ENCODE measurements at regions not wholly inside any gene's neighbourhood (a gene's known extent, or its start where the extent isn't known, plus 50 kb on each side); places are given as distances from the start of the nearest gene placed in this dataset.
"Not testable (repeated sequence)": the region's sequence is repeated elsewhere in the genome, so short reads cannot be mapped to it uniquely, and the experiment has no call there.

GRCh38 chr13:50543782-50544181 lies 299.7 kb downstream of the DLEU7 start:
- peak overlapping the region; percentile 57 for H3K4me3 ChIP-seq
- H2AFZ ChIP-seq = peak overlapping the region; percentile 66
- peak overlapping the region; percentile 85 for H3K4me2 ChIP-seq (ENCODE audit: unreplicated experiment)
- H3K36me3 ChIP-seq (ENCODE audit: low read depth) = no peaks in the 10 kb centered on the region
- in situ Hi-C loops (cut with MboI) = loop anchor here (25.0 kb wide), 3 partner anchors 456 to 556 kb away; partner anchors contain the start of gene TRIM13
- peaks cover 6% of the 10 kb centered on the region for H3F3A ChIP-seq (ENCODE audit: insufficient read depth)
- no peaks in the 10 kb centered on the region for H3K9me2 ChIP-seq (ENCODE audit: insufficient read depth)
- H3K9me3 ChIP-seq (ENCODE audit: low read depth) = no peaks in the 10 kb centered on the region
- no peaks in the 10 kb centered on the region for H3K79me2 ChIP-seq (ENCODE audit: insufficient read depth)
- H3K27me3 ChIP-seq (replicated peaks; ENCODE audit: insufficient read depth) = no peaks in the 10 kb centered on the region
- H3K9ac ChIP-seq = peak overlapping the region; percentile 36
- DNase-seq = peak; percentile 84
- H4K20me1 ChIP-seq (ENCODE audit: insufficient read depth) = no peaks in the 10 kb centered on the region
- H3K27ac ChIP-seq = 0 out of 2 replicates have a peak overlapping the region, but pooled peaks have one; percentile 3
- no peak for TF ChIP-seq EZH2 (IDR thresholded peaks at IDR 0.05; ENCODE audit: insufficient read depth, poor library complexity, severe bottlenecking)
- no peak for TF ChIP-seq EZH2phosphoT487 (IDR thresholded peaks at IDR 0.05; ENCODE audit: insufficient read depth, low read depth)
- peaks cover 15% of the 10 kb centered on the region for H3K4me1 ChIP-seq (ENCODE audit: insufficient read depth)
- WGBS, 2 experiments (ENCODE audit: low coverage in 1 of 2, low lambda C conversion rate in 2 of 2, missing lambda C conversion rate in 2 of 2) = 7 to 8% methylated on average over 6 of the region's 6 CpGs

- Histone ChIP-seq H3K79me2 (ENCODE audit: insufficient read depth) (no peaks in the 10 kb centered on the region), H3K4me1 (ENCODE audit: insufficient read depth) (peaks cover 15% of the 10 kb centered on the region), H3K4me2 (ENCODE audit: unreplicated experiment) (peak overlapping the region; percentile 85), H3K36me3 (ENCODE audit: low read depth) (no peaks in the 10 kb centered on the region), H4K20me1 (ENCODE audit: insufficient read depth) (no peaks in the 10 kb centered on the region), H3K9ac (no peak overlapping the region), H3K9me2 (ENCODE audit: insufficient read depth) (no peaks in the 10 kb centered on the region), H3K27ac (no peak overlapping the region), H2AFZ (peak overlapping the region; percentile 66), H3K9me3 (ENCODE audit: low read depth) (no peaks in the 10 kb centered on the region), H3K4me3 (peak overlapping the region; percentile 57; the same call in 1 of the 2 replicates), H3F3A (ENCODE audit: insufficient read depth) (peaks cover 6% of the 10 kb centered on the region), H3K27me3 (replicated peaks; ENCODE audit: insufficient read depth) (no peaks in the 10 kb centered on the region)
- TF ChIP-seq EZH2phosphoT487 (IDR thresholded peaks at IDR 0.05; ENCODE audit: insufficient read depth, low read depth) (no peak), EZH2 (IDR thresholded peaks at IDR 0.05; ENCODE audit: insufficient read depth, poor library complexity, severe bottlenecking) (no peak)
- in situ Hi-C loops (cut with MboI) = loop anchor here (25.0 kb wide), 3 partner anchors 457 to 557 kb away; partner anchors contain the start of gene TRIM13
- 61 to 62% methylated on average over 3 of the region's 3 CpGs for WGBS, 2 experiments (ENCODE audit: low coverage in 1 of 2, low lambda C conversion rate in 2 of 2, missing lambda C conversion rate in 2 of 2)
- DNase-seq = no peak
These were observed 299.3 kb downstream of the DLEU7 start for GRCh38 chr13:50544211-50544610.

DNA sequence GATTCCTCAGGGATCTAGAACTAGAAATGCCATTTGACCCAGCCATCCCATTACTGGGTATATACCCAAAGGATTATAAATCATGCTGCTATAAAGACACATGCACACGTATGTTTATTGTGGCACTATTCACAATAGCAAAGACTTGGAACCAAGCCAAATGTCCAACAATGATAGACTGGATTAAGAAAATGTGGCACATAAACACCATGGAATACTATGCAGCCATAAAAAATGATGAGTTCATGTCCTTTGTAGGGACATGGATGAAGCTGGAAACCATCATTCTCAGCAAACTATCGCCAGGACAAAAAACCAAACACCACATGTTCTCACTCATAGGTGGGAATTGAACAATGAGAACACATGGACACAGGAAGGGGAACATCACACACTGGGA lies 296.3 kb downstream of the DLEU7 start:
- not testable (repeated sequence) for H3K27ac ChIP-seq; DNase-seq; H3K4me3 ChIP-seq; H3K9me2 ChIP-seq (ENCODE audit: insufficient read depth); H4K20me1 ChIP-seq (ENCODE audit: insufficient read depth); H3K79me2 ChIP-seq (ENCODE audit: insufficient read depth); H2AFZ ChIP-seq; H3K4me2 ChIP-seq (ENCODE audit: unreplicated experiment); H3F3A ChIP-seq (ENCODE audit: insufficient read depth); H3K9ac ChIP-seq; H3K9me3 ChIP-seq (ENCODE audit: low read depth); H3K36me3 ChIP-seq (ENCODE audit: low read depth); H3K27me3 ChIP-seq (replicated peaks; ENCODE audit: insufficient read depth)
- H3K4me1 ChIP-seq (ENCODE audit: insufficient read depth) = peaks cover 15% of the 10 kb centered on the region
- in situ Hi-C loops (cut with MboI) = loop anchor here (25.0 kb wide), 3 partner anchors 460 to 560 kb away; partner anchors contain the start of gene TRIM13
- 74 to 86% methylated on average over 1 to 2 of the region's 2 CpGs for WGBS, 2 experiments (ENCODE audit: low coverage in 1 of 2, low lambda C conversion rate in 2 of 2, missing lambda C conversion rate in 2 of 2)

- Histone ChIP-seq H3K4me1 (ENCODE audit: insufficient read depth) (peaks cover 12% of the 10 kb centered on the region), H3K4me3 (no peak overlapping the region), H3K9me2 (ENCODE audit: insufficient read depth) (no peaks in the 10 kb centered on the region), H3K9me3 (ENCODE audit: low read depth) (no peaks in the 10 kb centered on the region), H3K27me3 (replicated peaks; ENCODE audit: insufficient read depth) (no peaks in the 10 kb centered on the region), H3K79me2 (ENCODE audit: insufficient read depth) (no peaks in the 10 kb centered on the region), H3K27ac (no peak overlapping the region), H2AFZ (no peak overlapping the region), H3K9ac (no peak overlapping the region), H4K20me1 (ENCODE audit: insufficient read depth) (no peaks in the 10 kb centered on the region), H3K4me2 (ENCODE audit: unreplicated experiment) (no peak overlapping the region), H3K36me3 (ENCODE audit: low read depth) (no peaks in the 10 kb centered on the region), H3F3A (ENCODE audit: insufficient read depth) (peaks cover 5% of the 10 kb centered on the region)
- DNase-seq = no peak
- no peak for TF ChIP-seq EZH2 (IDR thresholded peaks at IDR 0.05; ENCODE audit: insufficient read depth, poor library complexity, severe bottlenecking)
- in situ Hi-C loops (cut with MboI) = loop anchor here (25.0 kb wide), 3 partner anchors 461 to 561 kb away; partner anchors contain the start of gene TRIM13
- WGBS, 2 experiments (ENCODE audit: low coverage in 1 of 2, low lambda C conversion rate in 2 of 2, missing lambda C conversion rate in 2 of 2) = 94 to 98% methylated on average over 2 of the region's 2 CpGs
These were observed 294.9 kb downstream of the DLEU7 start for GRCh38 chr13:50548586-50548985.

Data from GM23248 (cell line).